ENCODE measurements at regions not wholly inside any gene's neighbourhood (a gene's known extent, or its start where the extent isn't known, plus 50 kb on each side); places are given as distances from the start of the nearest gene placed in this dataset.

DNA sequence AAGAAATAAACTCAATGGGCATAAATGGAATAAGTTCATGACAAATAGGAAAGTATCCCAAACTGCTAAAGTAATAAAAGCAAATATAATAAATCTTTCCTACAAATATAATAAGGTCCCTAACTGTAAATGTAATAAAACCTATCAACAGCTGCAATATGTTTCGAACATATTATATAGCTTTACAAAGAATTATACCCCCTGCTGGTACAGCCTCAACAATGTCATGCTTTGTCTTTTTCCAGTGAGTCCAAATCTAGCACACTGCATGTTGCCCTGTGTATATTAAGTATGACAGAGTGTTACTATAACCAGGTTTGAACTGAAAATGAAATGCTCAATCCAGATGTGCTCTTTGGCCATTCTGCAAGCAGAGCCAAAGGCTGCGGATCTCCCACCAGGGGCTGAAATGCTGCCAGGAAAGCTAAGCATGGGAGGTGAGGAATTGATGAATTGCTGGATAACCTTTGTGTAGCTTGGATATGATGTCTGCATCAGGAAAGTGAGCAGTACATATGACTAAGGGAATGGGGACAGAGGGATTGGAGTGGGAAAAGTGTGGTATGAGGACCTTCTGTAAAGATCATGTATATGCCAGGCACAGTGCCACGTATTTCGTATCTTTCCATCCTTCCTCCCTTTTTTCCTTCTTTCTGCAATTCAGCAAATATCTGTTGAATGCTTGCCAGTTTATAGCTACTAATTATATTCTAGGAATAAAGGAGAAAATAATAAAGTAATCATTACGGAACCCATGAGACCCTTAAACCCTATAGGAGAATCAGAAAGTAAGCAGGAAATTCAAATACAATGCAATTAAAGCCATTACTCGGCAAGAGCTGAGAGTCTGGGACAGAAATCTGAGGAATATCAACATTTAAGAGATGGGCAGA is 954.6 kb upstream of the LCORL start:
- TF ChIP-seq, protein P1, sequence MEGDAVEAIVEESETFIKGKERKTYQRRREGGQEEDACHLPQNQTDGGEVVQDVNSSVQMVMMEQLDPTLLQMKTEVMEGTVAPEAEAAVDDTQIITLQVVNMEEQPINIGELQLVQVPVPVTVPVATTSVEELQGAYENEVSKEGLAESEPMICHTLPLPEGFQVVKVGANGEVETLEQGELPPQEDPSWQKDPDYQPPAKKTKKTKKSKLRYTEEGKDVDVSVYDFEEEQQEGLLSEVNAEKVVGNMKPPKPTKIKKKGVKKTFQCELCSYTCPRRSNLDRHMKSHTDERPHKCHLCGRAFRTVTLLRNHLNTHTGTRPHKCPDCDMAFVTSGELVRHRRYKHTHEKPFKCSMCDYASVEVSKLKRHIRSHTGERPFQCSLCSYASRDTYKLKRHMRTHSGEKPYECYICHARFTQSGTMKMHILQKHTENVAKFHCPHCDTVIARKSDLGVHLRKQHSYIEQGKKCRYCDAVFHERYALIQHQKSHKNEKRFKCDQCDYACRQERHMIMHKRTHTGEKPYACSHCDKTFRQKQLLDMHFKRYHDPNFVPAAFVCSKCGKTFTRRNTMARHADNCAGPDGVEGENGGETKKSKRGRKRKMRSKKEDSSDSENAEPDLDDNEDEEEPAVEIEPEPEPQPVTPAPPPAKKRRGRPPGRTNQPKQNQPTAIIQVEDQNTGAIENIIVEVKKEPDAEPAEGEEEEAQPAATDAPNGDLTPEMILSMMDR (IDR thresholded peaks at IDR 0.05), result no peak
- TF ChIP-seq POLR2A (IDR thresholded peaks at IDR 0.05) (no peak), EP300 (IDR thresholded peaks at IDR 0.05) (no peak)
